Heart left ventricle (tissue), 13 donors: ENCODE measurements at regions not wholly inside any gene's neighbourhood (a gene's known extent, or its start where the extent isn't known, plus 50 kb on each side); places are given as distances from the start of the nearest gene placed in this dataset.

Experiments
- CTCF ChIP-seq, 12 donors: fragments of 200-600 bp; sonication (generic) in 4 of 12; IDR thresholded peaks; one replicate each; pipeline versions ENCODE4 v1.5.0 to v1.8.0; 2018 to 2022; ENCODE audit warnings: antibody characterized with exemption in 12 of 12, mild to moderate bottlenecking in 5 of 12
- POLR2A ChIP-seq, 2 donors: fragments of 450-650 bp; IDR thresholded peaks; one replicate each; pipeline ENCODE4 v1.6.1; 2017; ENCODE audit warnings: antibody characterized with exemption in 2 of 2, mild to moderate bottlenecking in 2 of 2, moderate library complexity in 2 of 2
- donor health status: ischemic (EF 13 %, LVEDD 7.1; RV severe dilation, severe dysfunction).
- donor health status: DM: no; HTN: yes; CAD: no.
- donor health status: DM: no; HTN: no; CAD: no.
- donor health status: ischemic (EF 25% LVEDD 6.9; RV normal size, moderate dysfunction).
- donor health status: ischemic (EF 25% LVEDD 5.7; RV mildly dilated, moderate dysfunction).
- donor health status: ischemic (EF 35%, LVEDD 5.7; RV mildly dilated, moderate dysfunction).
- donor health status: nonischemic (EF 11% LVEDD 7.7; RV severe dilation, severe dysfunction).
- donor health status: DM: yes; HTN: yes; CAD: no.
- donor health status: PGD.
- donor health status: ischemic (EF 29% LVEDD 5.4; RV normal size, mild dysfunction).
- donor health status: nonischemic (EF 23%, LVEDD 6.1; RV moderate dilation, normal function).

- TF ChIP-seq POLR2A (IDR thresholded peaks at IDR 0.05) = no peak
- no peak for TF ChIP-seq CTCF (IDR thresholded peaks at IDR 0.05)
These were observed 403.5 kb downstream of the RPL10L start for GRCh38 chr14:46248001-46248630.
